ENCODE measurements at regions not wholly inside any gene's neighbourhood (a gene's known extent, or its start where the extent isn't known, plus 50 kb on each side); places are given as distances from the start of the nearest gene placed in this dataset.

GRCh38 chr13:32955881-32956594 lies 60.2 kb upstream of the KL start:
- no peaks in the 10 kb centered on the region for H3K4me1 ChIP-seq (ENCODE audit: insufficient read depth, low read length)
- ChIA-PET CTCF (ENCODE audit: low intra/inter-chr PET ratio, low total read pairs) (no interaction called here), POLR2A (interaction anchor here (0.7 kb wide), 1 partner anchor 27 kb away, joined by 3 read pairs; no protein-coding TSS in a partner anchor)
- H3K27me3 ChIP-seq (ENCODE audit: control insufficient read depth in 1 of 2, insufficient read depth in 2 of 2, low read length in 2 of 2): peaks cover 0 to 8% of the 10 kb centered on the region in 2 experiments; a peak in 1 of 5 replicates
- H3K9ac ChIP-seq (ENCODE audit: insufficient read depth, low read depth, low read length): no peak overlapping the region
- FAIRE-seq (no peak), ATAC-seq (no peak), DNase-seq (ENCODE audit: low spot score) (no peak)
- in situ Hi-C loops (cut with HindIII; ENCODE audit: extremely low pct_ligation_motif_present, low pct_unique_long_range_greater_than_20kb): no loop called here
- TF ChIP-seq MTA3 (CRISPR knock-in tag; IDR thresholded peaks at IDR 0.05) (no peak), SNAI1 (CRISPR knock-in tag; IDR thresholded peaks at IDR 0.05; ENCODE audit: borderline replicate concordance) (no peak), ZNF792 (CRISPR knock-in tag; IDR thresholded peaks at IDR 0.05) (no peak), ZBTB21 (CRISPR knock-in tag; IDR thresholded peaks at IDR 0.05) (no peak), NPAS2 (CRISPR knock-in tag; IDR thresholded peaks at IDR 0.05; ENCODE audit: borderline replicate concordance) (no peak), SIX4 (CRISPR knock-in tag; IDR thresholded peaks at IDR 0.05) (no peak), SP5 (CRISPR knock-in tag; IDR thresholded peaks at IDR 0.05; ENCODE audit: borderline replicate concordance, low read depth) (no peak), U2AF2 (IDR thresholded peaks at IDR 0.05; ENCODE audit: low read depth, low read length) (no peak), ZNF24 (IDR thresholded peaks at IDR 0.05) (no peak), ZBTB20 (CRISPR knock-in tag; IDR thresholded peaks at IDR 0.05; ENCODE audit: borderline replicate concordance, low read depth) (no peak), KAT2B (IDR thresholded peaks at IDR 0.05; ENCODE audit: borderline replicate concordance, low read depth, low read length) (no peak), ZNF747 (CRISPR knock-in tag; IDR thresholded peaks at IDR 0.05; ENCODE audit: borderline replicate concordance) (no peak), ZNF350 (CRISPR knock-in tag; IDR thresholded peaks at IDR 0.05; ENCODE audit: borderline replicate concordance, low read depth) (no peak)
- TF ChIP-seq, protein P1, sequence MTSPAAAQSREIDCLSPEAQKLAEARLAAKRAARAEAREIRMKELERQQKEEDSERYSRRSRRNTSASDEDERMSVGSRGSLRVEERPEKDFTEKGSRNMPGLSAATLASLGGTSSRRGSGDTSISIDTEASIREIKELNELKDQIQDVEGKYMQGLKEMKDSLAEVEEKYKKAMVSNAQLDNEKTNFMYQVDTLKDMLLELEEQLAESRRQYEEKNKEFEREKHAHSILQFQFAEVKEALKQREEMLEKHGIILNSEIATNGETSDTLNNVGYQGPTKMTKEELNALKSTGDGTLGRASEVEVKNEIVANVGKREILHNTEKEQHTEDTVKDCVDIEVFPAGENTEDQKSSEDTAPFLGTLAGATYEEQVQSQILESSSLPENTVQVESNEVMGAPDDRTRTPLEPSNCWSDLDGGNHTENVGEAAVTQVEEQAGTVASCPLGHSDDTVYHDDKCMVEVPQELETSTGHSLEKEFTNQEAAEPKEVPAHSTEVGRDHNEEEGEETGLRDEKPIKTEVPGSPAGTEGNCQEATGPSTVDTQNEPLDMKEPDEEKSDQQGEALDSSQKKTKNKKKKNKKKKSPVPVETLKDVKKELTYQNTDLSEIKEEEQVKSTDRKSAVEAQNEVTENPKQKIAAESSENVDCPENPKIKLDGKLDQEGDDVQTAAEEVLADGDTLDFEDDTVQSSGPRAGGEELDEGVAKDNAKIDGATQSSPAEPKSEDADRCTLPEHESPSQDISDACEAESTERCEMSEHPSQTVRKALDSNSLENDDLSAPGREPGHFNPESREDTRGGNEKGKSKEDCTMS (CRISPR knock-in tag; conservative IDR thresholded peaks at IDR 0.05): no peak
- no peaks in the 10 kb centered on the region for H3K36me3 ChIP-seq (replicated peaks in 1 of 2; ENCODE audit: control insufficient read depth in 1 of 2, insufficient read depth in 2 of 2, low read length in 2 of 2)
- no peaks in the 10 kb centered on the region for H4K20me1 ChIP-seq (ENCODE audit: insufficient read depth, low read length)
- 72% methylated on average over 5 of the region's 5 CpGs for WGBS (ENCODE audit: low lambda C conversion rate)
- no peak overlapping the region for H3K4me2 ChIP-seq (ENCODE audit: low read depth, low read length)
- intact Hi-C loops (cut with micrococcal nuclease; ENCODE audit: unreplicated experiment): no loop called here
- H3K9me3 ChIP-seq (ENCODE audit: low read length): no peaks in the 10 kb centered on the region
- no peaks in the 10 kb centered on the region for H3K79me2 ChIP-seq (ENCODE audit: insufficient read depth, low read length)
- no TSS peak for BruUV-seq (replicated peaks)
- H3K27ac ChIP-seq (ENCODE audit: extremely low read length, insufficient read depth, low read length): no peak overlapping the region
- no peak overlapping the region for H2AFZ ChIP-seq (ENCODE audit: low read length)
- no peak overlapping the region for H3K4me3 ChIP-seq (replicated peaks in 1 of 3; ENCODE audit: insufficient read depth in 1 of 3, low read depth in 2 of 3, low read length in 3 of 3)

Data from HepG2 (cell line).